GM12878 (cell line): ENCODE measurements at regions not wholly inside any gene's neighbourhood (a gene's known extent, or its start where the extent isn't known, plus 50 kb on each side); places are given as distances from the start of the nearest gene placed in this dataset.
A peak's percentile ranks its signal among the peaks of the same experiment; 100 is the strongest.

ENCODE experiments used
- ATAC-seq: fragments of 200-7000 bp; cut with Tn5 transposase; 3 replicates; pipeline ENCODE4 v1.9.1; 2020; ENCODE audit warnings: mild to moderate bottlenecking, moderate library complexity
- BruUV-seq: library from RNA; stranded (reverse); fragments of 400-500 nt; replicated peaks from 2 replicates; lab custom pipeline; 2021; lab: Mats Ljungman, UMichigan
- CTCF ChIA-PET: fragments of 300-600 bp; sonication (Branson Sonifier 250); formaldehyde crosslinking; extraction: SDS; loops from one replicate; lab custom pipeline; 2021; ENCODE audit warnings: inconsistent platforms; lab: Yijun Ruan, JAX
- POLR2A ChIA-PET: fragments of 350-600 bp; formaldehyde crosslinking; extraction: SDS; loops from one replicate; lab custom pipeline; 2021; ENCODE audit warnings: inconsistent platforms; lab: Charles Lee
- RAD21 ChIA-PET: fragments of 300-600 bp; sonication (Branson Sonifier 250); formaldehyde crosslinking; loops from one replicate; lab custom pipeline; 2023; ENCODE audit warnings: antibody characterized with exemption; ENCODE audit not compliant: unreplicated experiment; lab: Charles Lee
- SMC1A ChIA-PET: fragments of 300-600 bp; sonication (Branson Sonifier 250); formaldehyde crosslinking; loops from one replicate; lab custom pipeline; 2023; ENCODE audit not compliant: unreplicated experiment, uncharacterized antibody; lab: Charles Lee
- DNase-seq: peaks from one replicate; pipeline ENCODE4 v3.0.0-alpha.2; 2011; ENCODE audit warnings: low read depth, low spot score
- FAIRE-seq: peaks from 3 replicates; lab custom pipeline; 2011; peaks lifted over from hg19 to GRCh38; lab: Jason Lieb, UNC
- H2AFZ ChIP-seq: 2 replicates; pipeline ENCODE4 v1.6.0; 2011; ENCODE audit warnings: low read depth, low read length, control low read depth; ENCODE audit not compliant: control insufficient read depth
- H3K27ac ChIP-seq: 2 replicates; pipeline ENCODE4 v1.5.1; 2011; ENCODE audit warnings: control low read depth; ENCODE audit not compliant: control insufficient read depth, insufficient read depth
- H3K27me3 ChIP-seq, 2 experiments: replicated peaks in 1 of 2; 2 replicates each; pipeline versions ENCODE4 v1.6.0 to v1.6.1; 2011; ENCODE audit warnings: low read length in 1 of 2; ENCODE audit not compliant: control insufficient read depth in 2 of 2, insufficient read depth in 2 of 2
- H3K36me3 ChIP-seq, 2 experiments: 2 replicates each; pipeline ENCODE4 v1.5.1; 2011; ENCODE audit warnings: low read length in 1 of 2; ENCODE audit not compliant: control insufficient read depth in 2 of 2, insufficient read depth in 2 of 2
- H3K4me1 ChIP-seq: 2 replicates; pipeline ENCODE4 v1.6.1; 2011; ENCODE audit warnings: mild to moderate bottlenecking, low read length, moderate library complexity, mixed read lengths; ENCODE audit not compliant: control insufficient read depth, insufficient read depth
- H3K4me2 ChIP-seq: 2 replicates; pipeline ENCODE4 v1.6.0; 2011; ENCODE audit warnings: control low read depth; ENCODE audit not compliant: control insufficient read depth, insufficient read depth
- H3K4me3 ChIP-seq: fragments of 200-600 bp; sonication (generic); 2 replicates; pipeline ENCODE4 v1.5.1; 2016
- H3K79me2 ChIP-seq: 2 replicates; pipeline ENCODE4 v1.6.0; 2011; ENCODE audit warnings: low read length; ENCODE audit not compliant: control insufficient read depth, insufficient read depth
- H3K9ac ChIP-seq: 2 replicates; pipeline ENCODE4 v1.8.0; 2011; ENCODE audit warnings: low read length, control low read depth, mixed read lengths; ENCODE audit not compliant: control insufficient read depth, insufficient read depth
- H3K9me3 ChIP-seq: replicated peaks from 3 replicates; pipeline ENCODE4 v1.5.1; 2011; ENCODE audit warnings: mild to moderate bottlenecking, low read length; ENCODE audit not compliant: control insufficient read depth, insufficient read depth
- H4K20me1 ChIP-seq: 2 replicates; pipeline ENCODE4 v1.6.0; 2011; ENCODE audit not compliant: control insufficient read depth, insufficient read depth
- BHLHE40 ChIP-seq, 2 experiments: fragments of 450-650 bp in 1 of 2; IDR thresholded peaks; 2 replicates each; pipeline ENCODE4 v1.6.1; 2011 to 2017; ENCODE audit warnings: low read depth in 2 of 2, borderline replicate concordance in 1 of 2, improper control_type of control experiment in 1 of 2, low read length in 1 of 2, mild to moderate bottlenecking in 1 of 2
- ELK1 ChIP-seq: IDR thresholded peaks from 2 replicates; pipeline ENCODE4 v1.6.1; 2012; ENCODE audit warnings: low read depth, low read length, improper control_type of control experiment
- SPI1 ChIP-seq: IDR thresholded peaks from 2 replicates; pipeline ENCODE4 v1.6.1; 2011; ENCODE audit warnings: low read depth, mild to moderate bottlenecking, low read length, moderate library complexity, borderline replicate concordance; ENCODE audit not compliant: insufficient read depth
- WGBS: methylation state at CpG from one replicate; pipeline ENCODE4 v1.1.6; 2016; ENCODE audit warnings: low lambda C conversion rate; ENCODE audit not compliant: insufficient replicate concordance, insufficient coverage; ENCODE audit errors: missing lambda C conversion rate; 5-methylcytosine and 5-hydroxymethylcytosine counted together
- in situ Hi-C: fragments of 300-500 bp; cut with MboI; formaldehyde crosslinking; loops from 9 replicates; pipeline ENCODE4 v1.14.3; 2018; ENCODE audit warnings: mixed read lengths
- intact Hi-C: fragments of 100-400 bp; cut with micrococcal nuclease; formaldehyde crosslinking; loops from one replicate; pipeline ENCODE4 v1.14.2; 2022; ENCODE audit not compliant: unreplicated experiment

DNA sequence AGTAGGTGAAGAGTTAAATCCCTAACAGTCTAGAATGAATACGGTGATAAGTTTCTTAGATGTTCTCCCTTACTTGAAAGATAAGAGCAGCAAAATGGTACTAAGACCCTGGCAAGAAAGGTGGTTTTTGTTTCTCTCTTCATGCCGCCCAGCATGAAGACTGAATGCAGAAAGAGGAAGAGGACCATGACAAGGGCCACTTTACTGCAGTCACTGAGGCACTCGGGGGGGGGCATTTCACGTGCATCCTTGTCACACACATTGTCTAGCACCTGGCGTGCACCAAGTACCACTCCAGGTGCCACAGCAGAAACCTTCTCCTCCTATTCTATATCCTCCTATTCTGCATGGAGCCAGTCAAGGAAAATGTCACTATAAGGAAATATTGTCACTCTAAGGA is 222.0 kb downstream of the TOMM20 start:
- Histone ChIP-seq H3K9me3 (no peaks in the 10 kb centered on the region), H3K9ac (no peak overlapping the region), H3K79me2 (no peaks in the 10 kb centered on the region), H3K4me2 (no peak overlapping the region), H4K20me1 (no peaks in the 10 kb centered on the region), H3K4me3 (no peak overlapping the region), H3K27me3 (no peaks in the 10 kb centered on the region), H3K4me1 (peaks cover 6% of the 10 kb centered on the region), H2AFZ (no peak overlapping the region), H3K27ac (no peak overlapping the region), H3K36me3 (no peaks in the 10 kb centered on the region)
- POLR2A ChIA-PET, result no interaction called here
- ATAC-seq (no peak), DNase-seq (no peak), FAIRE-seq (no peak)
- BruUV-seq, result no TSS peak
- CTCF ChIA-PET, result interaction anchor here (1.1 to 1.7 kb wide), 3 partner anchors 11 to 295 kb away, joined by 3 to 6 read pairs (median 3); no protein-coding TSS in a partner anchor
- SMC1A ChIA-PET, result interaction anchor here (1.6 to 2.8 kb wide), 2 partner anchors 12 to 19 kb away, joined by 5 to 11 read pairs; no protein-coding TSS in a partner anchor
- RAD21 ChIA-PET, result interaction anchor here (1.0 kb wide), 1 partner anchor 38 kb away, joined by 3 read pairs; no protein-coding TSS in a partner anchor
- intact Hi-C loops, result no loop called here
- in situ Hi-C loops, result no loop called here
- no peak for TF ChIP-seq ELK1
- peak; percentile 51; the same call in 1 of the 2 replicates for TF ChIP-seq SPI1
- peak in 1 of 2 experiments; percentile 60; a peak in 1 of 4 replicates for TF ChIP-seq BHLHE40 (IDR thresholded peaks at IDR 0.05; ENCODE audit: borderline replicate concordance in 1 of 2, low read depth in 2 of 2, low read length in 1 of 2)
- 57% methylated on average over 5 of the region's 5 CpGs for WGBS
